ENCODE measurements at regions not wholly inside any gene's neighbourhood (a gene's known extent, or its start where the extent isn't known, plus 50 kb on each side); places are given as distances from the start of the nearest gene placed in this dataset.

- Histone ChIP-seq H3K9me3 (no peaks in the 10 kb centered on the region), H3K36me3 (no peaks in the 10 kb centered on the region), H3K4me3 (no peak overlapping the region), H3K4me1 (replicated peaks) (no peaks in the 10 kb centered on the region), H3K27me3 (replicated peaks; ENCODE audit: insufficient read depth) (no peaks in the 10 kb centered on the region), H3K27ac (no peak overlapping the region)
- DNase-seq (ENCODE audit: low spot score): no peak
- no peak for TF ChIP-seq POLR2A (IDR thresholded peaks at IDR 0.05)
- TF ChIP-seq CTCF (IDR thresholded peaks at IDR 0.05): no peak
- no peak for TF ChIP-seq POLR2AphosphoS5 (IDR thresholded peaks at IDR 0.05)
- 63% methylated on average over 2 of the region's 2 CpGs for WGBS
- intact Hi-C loops (cut with DNase I): no loop called here
These were observed 1117.3 kb downstream of the SORCS3 start for GRCh38 chr10:105758209-105758998.

- DNase-seq (ENCODE audit: low spot score): no peak
- Histone ChIP-seq H3K27ac (no peak overlapping the region), H3K36me3 (no peaks in the 10 kb centered on the region), H3K4me3 (no peak overlapping the region), H3K9me3 (no peaks in the 10 kb centered on the region), H3K4me1 (replicated peaks) (no peaks in the 10 kb centered on the region), H3K27me3 (replicated peaks; ENCODE audit: insufficient read depth) (no peaks in the 10 kb centered on the region)
- TF ChIP-seq CTCF (IDR thresholded peaks at IDR 0.05): no peak
- WGBS: 70% methylated on average over 4 of the region's 4 CpGs
- intact Hi-C loops (cut with DNase I): no loop called here
These were observed 1116.2 kb downstream of the SORCS3 start for GRCh38 chr10:105757302-105757701.

- 13% methylated on average over 3 of the region's 3 CpGs for WGBS
- no peaks in the 10 kb centered on the region for H3K4me1 ChIP-seq (replicated peaks)
- no peak for DNase-seq (ENCODE audit: low spot score)
- H3K36me3 ChIP-seq: no peaks in the 10 kb centered on the region
- H3K27me3 ChIP-seq (replicated peaks; ENCODE audit: insufficient read depth): no peaks in the 10 kb centered on the region
- TF ChIP-seq POLR2AphosphoS5 (IDR thresholded peaks at IDR 0.05): no peak
- no peak for TF ChIP-seq CTCF (IDR thresholded peaks at IDR 0.05)
- TF ChIP-seq POLR2A (IDR thresholded peaks at IDR 0.05): no peak
- intact Hi-C loops (cut with DNase I): no loop called here
- H3K27ac ChIP-seq: no peak overlapping the region
- H3K9me3 ChIP-seq: no peaks in the 10 kb centered on the region
- H3K4me3 ChIP-seq: no peak overlapping the region
These were observed 1115.3 kb downstream of the SORCS3 start for GRCh38 chr10:105756386-105756785.

- Histone ChIP-seq H3K4me1 (replicated peaks) (no peaks in the 10 kb centered on the region), H3K27me3 (replicated peaks; ENCODE audit: insufficient read depth) (no peaks in the 10 kb centered on the region), H3K27ac (no peak overlapping the region), H3K4me3 (no peak overlapping the region), H3K36me3 (no peaks in the 10 kb centered on the region), H3K9me3 (no peaks in the 10 kb centered on the region)
- intact Hi-C loops (cut with DNase I): no loop called here
- no peak for DNase-seq (ENCODE audit: low spot score)
- WGBS: 59% methylated on average over 1 of the region's 1 CpG
- no peak for TF ChIP-seq POLR2A (IDR thresholded peaks at IDR 0.05)
- TF ChIP-seq CTCF (IDR thresholded peaks at IDR 0.05): no peak
- TF ChIP-seq POLR2AphosphoS5 (IDR thresholded peaks at IDR 0.05): no peak
These were observed 1110.6 kb downstream of the SORCS3 start for GRCh38 chr10:105751688-105752087.

- Histone ChIP-seq H3K27ac (no peak overlapping the region), H3K36me3 (no peaks in the 10 kb centered on the region), H3K4me3 (no peak overlapping the region), H3K9me3 (no peaks in the 10 kb centered on the region), H3K4me1 (replicated peaks) (no peaks in the 10 kb centered on the region), H3K27me3 (replicated peaks; ENCODE audit: insufficient read depth) (no peaks in the 10 kb centered on the region)
- 59% methylated on average over 6 of the region's 6 CpGs for WGBS
- TF ChIP-seq POLR2A (IDR thresholded peaks at IDR 0.05) (no peak), POLR2AphosphoS5 (IDR thresholded peaks at IDR 0.05) (no peak), CTCF (IDR thresholded peaks at IDR 0.05) (no peak)
- DNase-seq (ENCODE audit: low spot score): no peak
- intact Hi-C loops (cut with DNase I): no loop called here
These were observed 1104.6 kb downstream of the SORCS3 start for GRCh38 chr10:105745596-105746148.
